ENCODE measurements at regions not wholly inside any gene's neighbourhood (a gene's known extent, or its start where the extent isn't known, plus 50 kb on each side); places are given as distances from the start of the nearest gene placed in this dataset.

DNA sequence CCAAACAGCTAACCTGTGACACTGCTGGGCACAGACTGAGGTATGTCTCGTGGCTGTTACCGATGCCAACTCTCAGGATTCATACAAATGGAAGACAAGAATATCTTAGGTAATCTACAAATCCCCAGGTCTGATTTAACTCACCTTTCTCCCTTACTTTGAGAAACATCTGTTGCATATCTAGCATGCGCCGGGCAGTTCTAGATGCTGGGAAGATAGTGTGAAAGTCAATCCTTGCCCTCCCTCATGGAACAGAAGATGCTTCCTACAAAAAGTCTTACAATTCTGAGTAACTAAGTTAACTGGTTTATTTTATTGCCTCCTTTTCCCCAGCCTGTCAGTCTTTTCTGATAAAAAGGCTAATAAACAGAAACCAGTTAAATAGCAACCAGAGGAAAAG, 212.2 kb upstream of the FAT1 start:
- no peak for ATAC-seq
- Mint-ChIP-seq H3K4me1 (no peaks in the 10 kb centered on the region), H3K36me3 (no peaks in the 10 kb centered on the region), H3K27me3 (ENCODE audit: low read depth in 2 of 2) (no peaks in the 10 kb centered on the region), H3K4me3 (no peak overlapping the region), H3K9me3 (peaks cover 24 to 27% of the 10 kb centered on the region in 2 donors), H3K27ac (no peak overlapping the region)
- intact Hi-C loops (cut with micrococcal nuclease): no loop called here
- 84% methylated on average over 4 of the region's 4 CpGs for WGBS (ENCODE audit: insufficient coverage)
- Histone ChIP-seq H3K27ac (ENCODE audit: low read length) (no peak overlapping the region), H3K9me3 (ENCODE audit: control insufficient read depth, insufficient read depth, low read length) (no peaks in the 10 kb centered on the region), H3K4me3 (ENCODE audit: low read length) (no peak overlapping the region), H3K36me3 (ENCODE audit: control insufficient read depth, insufficient read depth, low read length) (no peaks in the 10 kb centered on the region), H3K4me1 (ENCODE audit: control insufficient read depth, insufficient read depth, low read length) (no peaks in the 10 kb centered on the region), H3K27me3 (ENCODE audit: control insufficient read depth, insufficient read depth, low read length) (no peaks in the 10 kb centered on the region)
- TF ChIP-seq, protein P1, sequence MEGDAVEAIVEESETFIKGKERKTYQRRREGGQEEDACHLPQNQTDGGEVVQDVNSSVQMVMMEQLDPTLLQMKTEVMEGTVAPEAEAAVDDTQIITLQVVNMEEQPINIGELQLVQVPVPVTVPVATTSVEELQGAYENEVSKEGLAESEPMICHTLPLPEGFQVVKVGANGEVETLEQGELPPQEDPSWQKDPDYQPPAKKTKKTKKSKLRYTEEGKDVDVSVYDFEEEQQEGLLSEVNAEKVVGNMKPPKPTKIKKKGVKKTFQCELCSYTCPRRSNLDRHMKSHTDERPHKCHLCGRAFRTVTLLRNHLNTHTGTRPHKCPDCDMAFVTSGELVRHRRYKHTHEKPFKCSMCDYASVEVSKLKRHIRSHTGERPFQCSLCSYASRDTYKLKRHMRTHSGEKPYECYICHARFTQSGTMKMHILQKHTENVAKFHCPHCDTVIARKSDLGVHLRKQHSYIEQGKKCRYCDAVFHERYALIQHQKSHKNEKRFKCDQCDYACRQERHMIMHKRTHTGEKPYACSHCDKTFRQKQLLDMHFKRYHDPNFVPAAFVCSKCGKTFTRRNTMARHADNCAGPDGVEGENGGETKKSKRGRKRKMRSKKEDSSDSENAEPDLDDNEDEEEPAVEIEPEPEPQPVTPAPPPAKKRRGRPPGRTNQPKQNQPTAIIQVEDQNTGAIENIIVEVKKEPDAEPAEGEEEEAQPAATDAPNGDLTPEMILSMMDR (IDR thresholded peaks at IDR 0.05): no peak
- no peak for DNase-seq

- Mint-ChIP-seq H3K4me1 (no peaks in the 10 kb centered on the region), H3K9me3 (peaks cover 23 to 27% of the 10 kb centered on the region in 2 donors)
- ATAC-seq: no peak
These were observed 213.1 kb upstream of the FAT1 start for GRCh38 chr4:186936496-186937375.

DNA sequence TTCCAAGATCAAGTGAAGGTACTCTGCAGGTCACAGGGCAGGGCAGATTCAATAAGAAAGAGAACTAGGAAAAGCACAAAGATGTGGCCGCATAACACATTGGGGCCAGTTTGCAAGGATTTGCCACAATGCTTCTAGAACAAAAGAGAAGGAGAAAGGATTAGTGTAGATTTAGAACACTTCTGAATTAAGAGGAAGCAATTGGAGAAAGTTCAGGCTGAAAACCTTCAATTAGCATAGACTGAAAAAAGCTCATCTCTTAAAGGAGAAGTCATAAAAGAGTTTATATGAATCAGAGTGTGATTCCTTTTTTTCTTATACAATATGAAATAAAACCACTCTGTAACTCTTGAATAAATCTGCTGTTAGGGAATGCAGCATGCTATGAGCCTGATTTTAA, 215.6 kb upstream of the FAT1 start:
- no peaks in the 10 kb centered on the region for H3K36me3 ChIP-seq (ENCODE audit: control insufficient read depth, insufficient read depth, low read length)
- H3K4me1 ChIP-seq (ENCODE audit: control insufficient read depth, insufficient read depth, low read length): no peaks in the 10 kb centered on the region
- WGBS (ENCODE audit: insufficient coverage): 95% methylated on average over 1 of the region's 1 CpG
- Mint-ChIP-seq H3K27ac (no peak overlapping the region), H3K9me3 (peaks cover 20 to 28% of the 10 kb centered on the region in 2 donors), H3K4me3 (no peak overlapping the region), H3K4me1 (no peaks in the 10 kb centered on the region), H3K36me3 (no peaks in the 10 kb centered on the region), H3K27me3 (ENCODE audit: low read depth in 2 of 2) (no peaks in the 10 kb centered on the region)
- DNase-seq (no peak), ATAC-seq (no peak)
- no peaks in the 10 kb centered on the region for H3K9me3 ChIP-seq (ENCODE audit: control insufficient read depth, insufficient read depth, low read length)
- TF ChIP-seq, protein P1 (IDR thresholded peaks at IDR 0.05): no peak
- intact Hi-C loops (cut with micrococcal nuclease): no loop called here
- H3K4me3 ChIP-seq (ENCODE audit: low read length): no peak overlapping the region
- H3K27ac ChIP-seq (ENCODE audit: low read length): no peak overlapping the region
- H3K27me3 ChIP-seq (ENCODE audit: control insufficient read depth, insufficient read depth, low read length): no peaks in the 10 kb centered on the region

More at GRCh38 chr4:186936496-186937375, 213.1 kb upstream of the FAT1 start:
- Histone ChIP-seq H3K27me3 (ENCODE audit: control insufficient read depth, insufficient read depth, low read length) (no peaks in the 10 kb centered on the region), H3K36me3 (ENCODE audit: control insufficient read depth, insufficient read depth, low read length) (no peaks in the 10 kb centered on the region), H3K4me3 (ENCODE audit: low read length) (no peak overlapping the region), H3K9me3 (ENCODE audit: control insufficient read depth, insufficient read depth, low read length) (no peaks in the 10 kb centered on the region), H3K4me1 (ENCODE audit: control insufficient read depth, insufficient read depth, low read length) (no peaks in the 10 kb centered on the region), H3K27ac (ENCODE audit: low read length) (no peak overlapping the region)
- no peak overlapping the region for H3K4me3 Mint-ChIP-seq
- WGBS (ENCODE audit: insufficient coverage): 78% methylated on average over 8 of the region's 9 CpGs
- H3K27ac Mint-ChIP-seq: no peak overlapping the region
- intact Hi-C loops (cut with micrococcal nuclease): no loop called here
- TF ChIP-seq, protein P1 (IDR thresholded peaks at IDR 0.05): no peak
- no peaks in the 10 kb centered on the region for H3K27me3 Mint-ChIP-seq (ENCODE audit: low read depth in 2 of 2)
- DNase-seq: no peak
- no peaks in the 10 kb centered on the region for H3K36me3 Mint-ChIP-seq

GRCh38 chr4:186939766-186940165, 216.1 kb upstream of the FAT1 start:
- intact Hi-C loops (cut with micrococcal nuclease): no loop called here
- no peaks in the 10 kb centered on the region for H3K36me3 Mint-ChIP-seq
- Histone ChIP-seq H3K9me3 (ENCODE audit: control insufficient read depth, insufficient read depth, low read length) (no peaks in the 10 kb centered on the region), H3K36me3 (ENCODE audit: control insufficient read depth, insufficient read depth, low read length) (no peaks in the 10 kb centered on the region), H3K4me1 (ENCODE audit: control insufficient read depth, insufficient read depth, low read length) (no peaks in the 10 kb centered on the region), H3K27me3 (ENCODE audit: control insufficient read depth, insufficient read depth, low read length) (no peaks in the 10 kb centered on the region), H3K27ac (ENCODE audit: low read length) (no peak overlapping the region), H3K4me3 (ENCODE audit: low read length) (no peak overlapping the region)
- H3K27me3 Mint-ChIP-seq (ENCODE audit: low read depth in 2 of 2): no peaks in the 10 kb centered on the region
- TF ChIP-seq, protein P1 (IDR thresholded peaks at IDR 0.05): no peak
- no peaks in the 10 kb centered on the region for H3K4me1 Mint-ChIP-seq
- no peak overlapping the region for H3K27ac Mint-ChIP-seq
- ATAC-seq (no peak), DNase-seq (no peak)
- H3K4me3 Mint-ChIP-seq: no peak overlapping the region
- peaks cover 22 to 27% of the 10 kb centered on the region in 2 donors for H3K9me3 Mint-ChIP-seq
